NT2/D1 (cell line): ENCODE measurements at regions not wholly inside any gene's neighbourhood (a gene's known extent, or its start where the extent isn't known, plus 50 kb on each side); places are given as distances from the start of the nearest gene placed in this dataset.

Experiments used
- SUZ12 ChIP-seq: IDR thresholded peaks from 2 replicates; pipeline ENCODE4 v1.6.1; 2011; ENCODE audit not compliant: insufficient read length, insufficient read depth; ENCODE audit errors: extremely low read depth
- YY1 ChIP-seq: IDR thresholded peaks from 2 replicates; pipeline ENCODE4 v1.6.1; 2011; ENCODE audit not compliant: insufficient read length, insufficient read depth
- ZNF274 ChIP-seq: IDR thresholded peaks from 2 replicates; pipeline ENCODE4 v1.6.1; 2011; ENCODE audit warnings: mild to moderate bottlenecking, low read depth, low read length

GRCh38 chr6:167504385-167504961 is 179.6 kb downstream of the TTLL2 start:
- TF ChIP-seq YY1 (no peak), ZNF274 (no peak), SUZ12 (no peak)
